HG02763 (cell line): ENCODE measurements at regions not wholly inside any gene's neighbourhood (a gene's known extent, or its start where the extent isn't known, plus 50 kb on each side); places are given as distances from the start of the nearest gene placed in this dataset.

Source experiments
- ATAC-seq: cut with Tn5 transposase; IDR thresholded peaks from one replicate; pipeline ENCODE4 v1.9.1; 2021; ENCODE audit warnings: mild to moderate bottlenecking, moderate library complexity; ENCODE audit not compliant: unreplicated experiment

GRCh38 chr3:4021162-4021561 lies 221.9 kb downstream of the LRRN1 start:
- no peak for ATAC-seq

DNA sequence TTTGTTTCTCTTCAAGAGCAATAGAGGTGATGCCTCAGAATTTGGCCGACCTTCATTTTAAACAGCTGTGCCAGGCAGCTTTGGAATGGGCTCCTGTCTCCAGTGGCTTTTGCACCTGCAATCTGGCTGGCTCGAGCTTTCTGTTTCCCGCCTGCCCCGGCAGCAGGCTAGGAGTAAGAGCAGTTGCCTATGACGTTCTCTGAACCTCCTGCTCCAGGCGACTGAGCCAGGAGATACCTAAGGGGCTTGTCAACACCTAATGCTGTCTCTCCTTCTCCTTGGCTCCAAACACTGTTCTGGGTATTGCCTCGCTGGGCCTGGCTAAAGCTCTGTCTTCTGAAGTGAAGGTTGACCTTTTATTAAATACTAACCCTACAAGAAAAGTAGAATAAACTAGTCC lies 229.9 kb downstream of the LRRN1 start:
- no peak for ATAC-seq

- ATAC-seq = no peak
These were observed 231.4 kb downstream of the LRRN1 start for GRCh38 chr3:4030624-4031023.

DNA sequence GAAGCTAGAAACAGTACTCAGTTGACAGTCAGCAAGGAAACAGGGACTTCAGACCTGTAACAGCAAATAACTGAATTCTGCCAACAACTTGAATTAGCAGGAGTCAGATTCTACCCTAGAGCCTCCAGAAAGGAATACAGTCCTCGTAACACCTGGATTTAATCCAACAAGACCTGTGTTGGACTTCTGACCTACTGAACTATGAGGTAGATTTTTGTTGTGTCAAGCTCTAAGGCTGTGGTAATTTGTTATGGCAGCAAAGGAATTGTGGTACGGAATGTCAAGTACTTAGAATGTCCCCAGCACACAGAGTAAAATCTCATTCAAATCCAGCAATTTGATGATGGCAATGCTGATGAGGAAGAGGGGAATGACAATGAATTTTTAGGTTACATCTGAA lies 234.1 kb downstream of the LRRN1 start:
- no peak for ATAC-seq

- ATAC-seq = no peak
These were observed 236.8 kb downstream of the LRRN1 start for GRCh38 chr3:4036046-4036445.

- no peak for ATAC-seq
These were observed 239.1 kb downstream of the LRRN1 start for GRCh38 chr3:4038351-4038750.

DNA sequence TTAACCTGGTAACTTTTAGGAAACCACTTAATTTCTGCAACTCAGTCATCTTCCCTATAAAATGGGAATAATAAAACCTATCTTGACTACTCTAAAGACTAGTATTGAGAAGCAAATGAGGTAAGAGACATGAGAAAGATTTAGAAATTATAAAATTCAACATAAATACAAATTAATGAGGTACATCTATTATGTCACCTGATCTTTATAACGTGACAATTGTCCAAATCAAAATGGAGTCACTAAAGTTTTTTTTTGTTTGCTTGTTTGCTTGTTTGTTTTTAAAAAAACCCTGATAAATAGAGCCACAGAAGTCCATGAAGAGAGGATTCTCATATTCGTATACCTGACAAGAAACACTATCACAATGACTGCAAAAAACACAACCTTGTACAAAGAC lies 242.8 kb downstream of the LRRN1 start:
- no peak for ATAC-seq

GRCh38 chr3:4042869-4043268 lies 243.6 kb downstream of the LRRN1 start:
- ATAC-seq = no peak

DNA sequence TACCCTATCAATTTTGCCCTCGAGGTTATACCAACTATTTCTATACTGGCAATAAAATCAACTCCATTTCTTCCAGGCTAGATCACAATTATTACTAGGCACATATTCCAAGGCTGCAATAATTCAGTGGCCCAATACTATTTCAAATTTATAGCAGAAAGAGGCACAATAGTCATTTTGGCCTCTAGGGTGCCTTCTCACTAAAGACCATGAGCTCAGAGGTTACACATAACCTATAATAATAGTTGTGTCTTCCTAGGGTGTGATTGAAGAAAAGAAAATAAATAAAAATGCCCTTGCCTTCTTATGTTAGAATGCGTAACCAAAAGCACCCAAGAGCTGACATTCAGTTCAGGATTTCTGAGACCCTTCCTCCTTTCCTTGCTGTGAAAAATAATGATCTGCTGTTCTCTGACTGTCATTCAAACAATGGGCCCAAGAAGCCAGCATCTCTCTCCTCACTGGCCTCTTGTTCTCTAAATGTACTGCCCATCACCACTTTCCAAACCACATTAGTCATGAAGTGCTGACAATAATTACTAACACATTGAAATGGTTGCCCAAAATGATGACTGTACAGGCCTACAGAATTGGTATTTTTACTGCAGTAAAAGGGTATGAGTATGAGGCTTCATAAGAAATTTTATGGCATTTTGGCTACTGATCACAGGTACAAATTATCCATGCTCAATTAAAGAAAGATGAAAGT lies 244.8 kb downstream of the LRRN1 start:
- ATAC-seq = no peak

- no peak for ATAC-seq
These were observed 245.4 kb downstream of the LRRN1 start for GRCh38 chr3:4044619-4045018.

- no peak for ATAC-seq
These were observed 246.5 kb downstream of the LRRN1 start for GRCh38 chr3:4045756-4046155.

DNA sequence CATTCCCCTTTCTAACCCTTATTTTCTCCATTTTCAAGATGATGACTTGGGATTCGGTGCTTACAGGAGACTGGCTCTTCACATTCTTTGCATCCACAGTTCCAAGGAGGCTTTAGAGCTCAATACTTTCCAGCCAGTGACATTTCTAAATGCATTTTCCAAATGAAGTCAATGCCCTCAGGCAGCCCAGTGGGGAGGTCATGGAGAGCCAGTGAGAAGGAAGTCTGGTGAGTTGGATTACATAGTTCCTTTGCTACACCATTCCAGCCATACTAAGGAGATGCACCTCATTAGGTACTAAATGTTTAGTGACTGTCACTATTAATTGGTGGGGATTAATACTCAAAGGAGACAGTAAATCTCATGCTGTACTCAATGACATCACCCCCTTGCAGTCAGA lies 248.1 kb downstream of the LRRN1 start:
- no peak for ATAC-seq

DNA sequence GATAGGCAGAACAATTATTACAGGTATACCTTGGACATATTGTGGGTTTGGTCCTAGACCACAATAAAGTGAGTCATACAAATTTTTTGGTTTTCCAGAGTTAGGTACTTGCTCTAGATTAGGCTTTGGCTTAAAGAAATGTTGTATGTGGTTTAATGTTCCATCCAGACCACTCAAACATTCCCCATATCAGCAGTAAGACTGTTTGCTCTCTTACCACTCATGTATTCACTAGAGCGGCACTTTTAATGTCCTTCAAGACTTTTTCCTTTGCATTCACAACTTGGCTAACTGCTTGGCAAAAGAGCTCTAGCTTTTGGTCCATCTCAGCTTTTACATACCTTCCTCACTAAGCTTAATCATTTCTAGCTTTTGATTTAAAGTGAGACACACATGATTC lies 250.5 kb upstream of the SETMAR start:
- no peak for ATAC-seq

- ATAC-seq = no peak
These were observed 249.2 kb upstream of the SETMAR start for GRCh38 chr3:4053975-4054374.

DNA sequence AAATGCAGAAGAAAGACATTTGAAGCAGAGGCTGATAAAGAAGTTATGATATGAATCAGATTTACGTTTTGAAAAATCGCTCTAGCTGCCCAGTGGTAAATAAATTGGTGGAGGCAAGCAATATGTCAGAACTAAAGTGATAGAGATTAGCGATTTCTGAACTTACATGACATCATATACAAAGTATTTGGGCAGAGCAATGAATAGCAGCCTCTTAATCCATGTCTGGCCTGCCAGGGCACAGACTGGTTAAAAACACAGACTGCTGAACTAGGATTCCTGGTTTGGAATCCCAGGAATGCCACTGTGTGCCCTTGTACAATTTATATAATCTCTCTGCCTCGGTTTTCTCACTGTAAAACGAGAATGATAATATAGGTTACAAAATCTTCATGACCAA lies 243.1 kb upstream of the SETMAR start:
- ATAC-seq = no peak

DNA sequence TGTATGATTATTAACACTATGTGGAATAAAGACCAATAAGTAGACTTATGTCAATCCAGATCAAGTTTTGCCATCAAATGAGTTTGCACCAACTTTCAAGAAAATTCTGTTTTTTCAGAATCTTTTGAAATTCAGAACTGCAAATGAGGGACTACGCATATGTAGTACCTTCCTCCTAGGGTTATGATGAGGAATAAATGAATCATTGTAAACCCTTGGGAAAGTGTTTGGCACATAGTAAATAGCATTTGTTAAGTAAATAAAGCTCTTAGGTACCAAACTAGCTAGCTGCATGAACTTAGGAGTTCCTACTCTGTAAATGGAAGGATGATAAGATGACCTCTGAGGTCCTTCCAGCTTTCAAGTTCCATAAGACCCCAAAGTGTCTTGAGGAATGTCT lies 242.6 kb upstream of the SETMAR start:
- ATAC-seq = no peak

DNA sequence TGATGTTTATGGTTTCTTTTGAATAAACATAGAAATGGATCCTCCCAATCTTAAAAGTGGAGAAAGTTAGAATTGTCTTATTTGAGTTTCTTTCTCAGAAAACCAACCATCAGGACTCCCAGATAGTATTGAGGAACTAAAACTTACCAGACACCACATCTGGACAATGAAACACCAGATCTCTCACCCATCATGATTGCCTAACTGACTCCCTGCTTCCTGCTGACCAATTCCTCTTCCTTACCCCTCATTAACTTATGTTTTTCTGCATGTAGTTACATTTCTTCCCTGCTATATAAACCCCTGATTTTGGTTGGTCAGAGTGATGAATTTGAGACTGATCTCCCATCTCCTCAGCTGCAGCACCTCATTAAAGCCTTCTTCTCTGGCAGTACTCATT lies 242.0 kb upstream of the SETMAR start:
- no peak for ATAC-seq

- ATAC-seq = no peak
These were observed 241.3 kb upstream of the SETMAR start for GRCh38 chr3:4061783-4062360.

- ATAC-seq = no peak
These were observed 240.5 kb upstream of the SETMAR start for GRCh38 chr3:4062621-4063020.

GRCh38 chr3:4063916-4064574 lies 239.1 kb upstream of the SETMAR start:
- ATAC-seq = no peak

GRCh38 chr3:4065085-4065484 lies 238.1 kb upstream of the SETMAR start:
- ATAC-seq = peak; percentile 51

DNA sequence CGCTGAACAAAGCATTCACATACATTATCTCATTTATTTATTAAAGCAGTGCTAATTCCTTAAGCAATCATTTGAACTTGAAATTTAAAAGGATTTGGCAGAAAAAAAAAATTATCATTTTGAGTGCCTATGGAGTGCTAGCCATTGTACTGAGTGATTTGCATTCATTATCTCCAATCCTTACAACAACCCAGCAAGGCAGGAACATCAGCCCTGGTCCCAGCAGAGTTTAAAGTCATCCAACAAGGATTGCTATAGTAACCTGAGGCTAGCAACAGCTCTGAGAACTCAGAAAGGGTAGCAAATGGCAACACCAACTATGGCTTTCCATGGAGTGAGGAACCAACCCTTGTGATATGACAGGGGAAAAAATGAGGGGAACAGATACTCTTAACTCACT lies 237.6 kb upstream of the SETMAR start:
- no peak for ATAC-seq
